HG02885 (cell line): ENCODE measurements at regions not wholly inside any gene's neighbourhood (a gene's known extent, or its start where the extent isn't known, plus 50 kb on each side); places are given as distances from the start of the nearest gene placed in this dataset.
"Not testable (repeated sequence)": the region's sequence is repeated elsewhere in the genome, so short reads cannot be mapped to it uniquely, and the experiment has no call there.

Experiments used
- ATAC-seq: cut with Tn5 transposase; IDR thresholded peaks from one replicate; pipeline ENCODE4 v1.9.1; 2021; ENCODE audit warnings: mild to moderate bottlenecking; ENCODE audit not compliant: unreplicated experiment, poor library complexity

GRCh38 chr6:93745306-93745705 is 325.9 kb upstream of the EPHA7 start:
- ATAC-seq: no peak

DNA sequence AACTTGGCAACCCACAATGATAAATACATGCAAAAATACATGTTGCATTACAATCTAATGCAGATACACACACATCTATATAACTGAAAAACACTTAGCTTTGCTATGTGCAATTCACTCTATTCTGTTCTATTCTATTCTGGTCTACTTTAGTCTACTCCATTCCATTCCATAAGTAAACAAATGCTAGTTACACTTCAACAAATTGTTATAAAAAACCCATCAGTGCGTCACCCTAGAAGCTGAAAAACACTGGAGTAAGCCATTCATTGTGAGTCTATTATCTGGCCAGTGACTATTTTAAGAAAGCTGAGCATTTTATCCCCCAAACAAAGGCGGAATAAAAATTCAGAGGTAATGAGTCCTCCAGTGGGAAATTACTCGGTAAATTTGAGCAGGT is 315.7 kb upstream of the EPHA7 start:
- no peak for ATAC-seq

- no peak for ATAC-seq
These were observed 311.9 kb upstream of the EPHA7 start for GRCh38 chr6:93731306-93731705.

GRCh38 chr6:93728150-93728549 is 308.8 kb upstream of the EPHA7 start:
- ATAC-seq: no peak

GRCh38 chr6:93727447-93727846 is 308.1 kb upstream of the EPHA7 start:
- ATAC-seq: no peak

- no peak for ATAC-seq
These were observed 302.2 kb upstream of the EPHA7 start for GRCh38 chr6:93721386-93722048.

DNA sequence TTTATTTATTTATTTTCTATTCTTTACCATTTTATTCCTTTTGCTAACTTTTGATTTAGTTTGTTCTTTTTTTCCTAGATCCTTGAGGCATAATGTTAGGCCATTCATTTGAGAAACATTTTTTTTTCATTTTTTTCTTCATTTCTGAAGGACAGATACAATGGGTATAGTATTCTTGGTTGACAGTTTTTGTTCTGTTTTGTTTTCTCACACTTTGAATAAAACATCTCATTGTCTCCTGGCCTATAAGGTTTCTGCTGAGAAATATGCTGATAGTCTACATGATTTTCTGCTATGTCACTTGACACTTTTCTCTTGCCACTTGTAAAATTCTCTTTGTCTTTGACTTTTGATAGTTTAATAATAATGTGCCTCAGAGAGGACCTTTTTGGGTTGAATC is 294.6 kb upstream of the EPHA7 start:
- no peak for ATAC-seq

DNA sequence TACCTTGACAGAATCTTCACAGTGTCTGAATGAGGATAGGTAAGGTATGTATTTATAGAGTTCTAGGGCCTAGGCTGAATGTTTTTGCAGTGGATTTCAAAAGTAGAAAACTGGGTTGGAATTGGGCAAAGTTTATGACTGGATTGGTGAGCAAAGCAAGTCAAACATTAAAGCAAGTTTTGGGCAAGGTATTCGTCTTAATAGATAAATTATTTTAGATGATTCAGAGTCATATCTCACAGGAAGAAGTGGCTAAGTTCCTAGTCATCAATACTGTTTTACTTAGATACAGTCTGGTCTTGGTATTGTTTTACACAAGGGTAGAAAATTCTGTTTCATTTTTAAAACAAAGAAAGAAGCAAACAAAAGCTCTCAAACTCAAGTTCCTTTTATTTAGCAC is 284.1 kb upstream of the EPHA7 start:
- no peak for ATAC-seq

GRCh38 chr6:93701526-93701925 is 282.2 kb upstream of the EPHA7 start:
- no peak for ATAC-seq

DNA sequence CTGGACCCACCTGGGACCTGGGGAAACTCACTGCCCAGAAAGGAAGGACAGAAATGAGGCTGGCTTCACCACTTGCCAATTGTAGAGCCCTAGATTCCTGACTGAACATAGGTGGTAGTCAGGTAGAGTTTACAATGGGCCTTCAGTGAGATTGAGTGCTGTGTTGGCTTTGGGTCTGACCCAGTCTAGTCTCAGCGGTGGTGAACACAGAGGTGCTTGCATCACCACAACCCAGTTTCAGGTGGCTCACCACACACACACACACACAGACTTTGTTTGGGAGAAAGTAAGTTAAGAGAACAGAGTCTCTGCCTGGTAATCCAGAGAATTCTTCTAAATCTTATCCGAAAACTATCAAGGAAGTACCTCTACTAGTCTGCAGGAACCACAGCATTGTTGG is 266.1 kb upstream of the EPHA7 start:
- no peak for ATAC-seq

DNA sequence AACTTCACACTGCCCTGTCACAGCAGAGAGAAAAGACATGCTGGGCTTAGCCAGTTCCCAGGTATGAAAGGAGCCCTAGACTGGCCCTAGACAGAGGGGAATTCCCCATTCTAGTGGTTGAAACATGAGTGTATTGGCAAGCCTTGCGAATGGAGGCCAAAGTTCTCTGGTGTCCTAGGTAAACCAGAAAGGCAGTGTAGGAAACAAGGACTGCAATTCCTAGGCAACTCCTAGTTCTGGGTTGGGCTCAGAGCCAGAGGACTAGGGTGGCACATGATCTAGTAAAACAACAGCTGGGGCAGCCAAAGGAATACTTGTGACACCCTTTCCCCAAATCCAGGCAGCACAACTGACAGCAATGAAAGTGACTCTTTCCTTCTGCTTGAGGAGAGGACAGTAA is 265.0 kb upstream of the EPHA7 start:
- no peak for ATAC-seq

DNA sequence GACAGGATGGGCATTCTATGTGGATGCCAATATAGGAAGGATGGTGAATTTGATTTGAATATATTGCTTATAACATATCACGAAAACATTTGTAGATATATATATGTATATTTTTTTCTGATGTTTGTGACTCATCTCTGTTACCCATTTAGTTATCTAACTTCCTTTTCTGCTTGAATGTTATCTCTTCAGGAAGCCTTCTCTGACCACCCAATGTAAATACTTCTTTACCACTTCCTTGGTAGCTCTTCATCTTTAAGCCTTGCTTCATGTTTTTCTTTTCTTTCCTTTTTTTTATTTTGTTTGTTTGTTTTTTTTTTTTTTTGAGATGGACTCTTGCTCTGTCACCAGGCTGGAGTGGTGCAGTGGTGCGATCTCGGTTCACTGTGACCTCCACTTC is 260.5 kb upstream of the EPHA7 start:
- ATAC-seq: no peak

GRCh38 chr6:93678841-93679454 is 259.6 kb upstream of the EPHA7 start:
- no peak for ATAC-seq

- no peak for ATAC-seq
These were observed 258.1 kb upstream of the EPHA7 start for GRCh38 chr6:93677264-93677965.

DNA sequence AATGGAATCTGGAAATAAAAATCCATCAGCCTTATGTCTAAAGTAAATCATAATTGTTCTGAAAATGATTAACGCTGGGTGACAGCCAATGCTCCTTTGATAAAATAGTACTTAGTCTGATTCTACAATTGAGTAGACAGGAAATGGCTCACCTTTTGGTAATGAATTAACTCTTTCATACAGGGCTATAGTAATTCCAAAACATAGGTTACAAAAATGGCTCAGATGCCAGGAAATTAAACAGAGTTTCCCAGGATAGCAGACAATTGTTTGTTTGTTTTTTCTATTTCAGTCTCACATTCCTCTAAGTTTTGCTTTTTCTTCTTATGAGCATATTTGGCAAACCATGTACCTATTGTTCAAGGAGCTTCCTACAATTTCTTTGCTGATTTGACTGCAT is 257.2 kb upstream of the EPHA7 start:
- ATAC-seq: no peak

- ATAC-seq: no peak
These were observed 256.6 kb upstream of the EPHA7 start for GRCh38 chr6:93675856-93676417.

GRCh38 chr6:93663111-93663510 is 243.8 kb upstream of the EPHA7 start:
- ATAC-seq: no peak

DNA sequence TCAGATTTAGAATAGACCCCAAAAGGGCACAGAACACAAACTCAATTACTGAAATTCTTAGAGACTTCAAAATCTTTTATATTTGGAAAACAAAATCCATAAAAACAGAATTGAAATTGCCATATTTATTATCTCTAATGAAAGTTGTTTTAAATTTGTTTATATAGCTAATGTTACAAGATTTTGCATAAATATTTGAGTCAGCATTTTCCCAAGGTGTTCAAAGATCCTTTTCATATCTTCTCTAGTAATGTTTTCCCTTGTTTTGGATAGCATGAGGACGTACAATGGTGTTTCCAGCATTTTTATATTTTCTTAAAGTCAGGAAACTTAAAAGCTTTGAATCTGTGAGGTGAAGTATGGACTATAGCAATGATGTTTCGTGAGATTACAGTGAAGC is 235.2 kb upstream of the EPHA7 start:
- ATAC-seq: no peak

- no peak for ATAC-seq
These were observed 225.3 kb upstream of the EPHA7 start for GRCh38 chr6:93644611-93645010.

GRCh38 chr6:93639126-93639525 is 219.8 kb upstream of the EPHA7 start:
- ATAC-seq: no peak

DNA sequence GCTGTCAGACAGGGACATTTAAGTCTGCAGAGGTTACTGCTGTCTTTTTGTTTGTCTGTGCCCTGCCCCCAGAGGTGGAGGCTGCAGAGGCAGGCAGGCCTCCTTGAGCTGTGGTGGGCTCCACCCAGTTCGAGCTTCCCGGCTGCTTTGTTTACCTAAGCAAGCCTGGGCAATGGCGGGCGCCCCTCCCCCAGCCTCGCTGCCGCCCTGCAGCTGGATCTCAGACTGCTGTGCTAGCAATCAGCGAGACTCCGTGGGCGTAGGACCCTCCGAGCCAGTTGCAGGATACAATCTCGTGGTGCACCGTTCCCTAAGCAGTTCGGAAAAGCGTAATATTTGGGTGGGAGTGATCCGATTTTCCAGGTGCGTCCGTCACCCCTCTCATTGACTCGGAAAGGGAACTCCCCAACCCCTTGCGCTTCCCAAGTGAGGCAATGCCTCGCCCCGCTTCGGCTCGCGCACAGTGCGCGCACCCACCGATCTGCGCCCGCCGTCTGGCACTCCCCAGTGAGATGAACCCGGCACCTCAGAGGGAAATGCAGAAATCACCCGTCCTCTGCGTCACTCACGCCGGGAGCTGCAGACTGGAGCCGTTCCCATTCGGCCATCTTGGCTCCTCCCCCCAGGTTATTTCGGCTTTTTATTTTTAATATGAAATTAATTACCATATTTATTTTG is 217.8 kb upstream of the EPHA7 start:
- ATAC-seq: not testable (repeated sequence)
